ENCODE measurements at regions not wholly inside any gene's neighbourhood (a gene's known extent, or its start where the extent isn't known, plus 50 kb on each side); places are given as distances from the start of the nearest gene placed in this dataset.
A peak's percentile ranks its signal among the peaks of the same experiment; 100 is the strongest.

GRCh38 chr18:51543658-51544155 is 346.2 kb upstream of the MEX3C start:
- Histone ChIP-seq H3K4me2 (ENCODE audit: low read length) (no peak overlapping the region), H3K4me1 (no peaks in the 10 kb centered on the region), H3K27me3 (ENCODE audit: control insufficient read depth, insufficient read depth, low read length) (no peaks in the 10 kb centered on the region), H2AFZ (no peak overlapping the region), H3K9me3 (ENCODE audit: control insufficient read depth, low read length) (no peaks in the 10 kb centered on the region), H3K27ac (no peak overlapping the region), H3K9ac (no peak overlapping the region), H3K79me2 (no peaks in the 10 kb centered on the region), H3K4me3 (ENCODE audit: low read depth, low read length) (no peak overlapping the region), H3K36me3 (ENCODE audit: control insufficient read depth, insufficient read depth, low read length) (no peaks in the 10 kb centered on the region)
- no peak for TF ChIP-seq CTCF (IDR thresholded peaks at IDR 0.05)

GRCh38 chr18:51545446-51545845 is 348.0 kb upstream of the MEX3C start:
- Histone ChIP-seq H3K4me1 (no peaks in the 10 kb centered on the region), H3K4me3 (ENCODE audit: low read depth, low read length) (no peak overlapping the region), H2AFZ (no peak overlapping the region), H3K27me3 (ENCODE audit: control insufficient read depth, insufficient read depth, low read length) (no peaks in the 10 kb centered on the region), H3K9me3 (ENCODE audit: control insufficient read depth, low read length) (no peaks in the 10 kb centered on the region), H3K79me2 (no peaks in the 10 kb centered on the region), H3K4me2 (ENCODE audit: low read length) (no peak overlapping the region), H3K27ac (no peak overlapping the region), H3K9ac (no peak overlapping the region), H3K36me3 (ENCODE audit: control insufficient read depth, insufficient read depth, low read length) (no peaks in the 10 kb centered on the region)
- no peak for TF ChIP-seq CTCF (IDR thresholded peaks at IDR 0.05)

- no peak for TF ChIP-seq CTCF (IDR thresholded peaks at IDR 0.05)
- no peaks in the 10 kb centered on the region for H3K36me3 ChIP-seq (ENCODE audit: control insufficient read depth, insufficient read depth, low read length)
- no peaks in the 10 kb centered on the region for H3K9me3 ChIP-seq (ENCODE audit: control insufficient read depth, low read length)
- no peak overlapping the region for H2AFZ ChIP-seq
- no peaks in the 10 kb centered on the region for H3K79me2 ChIP-seq
- no peak overlapping the region for H3K9ac ChIP-seq
- H3K27ac ChIP-seq, result no peak overlapping the region
- peaks cover 2% of the 10 kb centered on the region for H3K4me1 ChIP-seq
- no peaks in the 10 kb centered on the region for H3K27me3 ChIP-seq (ENCODE audit: control insufficient read depth, insufficient read depth, low read length)
- H3K4me2 ChIP-seq (ENCODE audit: low read length), result no peak overlapping the region
- no peak overlapping the region for H3K4me3 ChIP-seq (ENCODE audit: low read depth, low read length)
These were observed 361.9 kb upstream of the MEX3C start for GRCh38 chr18:51559198-51559901.

- Histone ChIP-seq H2AFZ (no peak overlapping the region), H3K4me3 (ENCODE audit: low read depth, low read length) (no peak overlapping the region), H3K9me3 (ENCODE audit: control insufficient read depth, low read length) (no peaks in the 10 kb centered on the region), H3K4me1 (peaks cover 2% of the 10 kb centered on the region), H3K4me2 (ENCODE audit: low read length) (no peak overlapping the region), H3K79me2 (no peaks in the 10 kb centered on the region), H3K27me3 (ENCODE audit: control insufficient read depth, insufficient read depth, low read length) (no peaks in the 10 kb centered on the region), H3K9ac (no peak overlapping the region), H3K27ac (no peak overlapping the region), H3K36me3 (ENCODE audit: control insufficient read depth, insufficient read depth, low read length) (no peaks in the 10 kb centered on the region)
- TF ChIP-seq CTCF (IDR thresholded peaks at IDR 0.05), result no peak
These were observed 362.4 kb upstream of the MEX3C start for GRCh38 chr18:51559902-51560287.

GRCh38 chr18:51561821-51562220 is 364.3 kb upstream of the MEX3C start:
- no peak overlapping the region for H3K4me3 ChIP-seq (ENCODE audit: low read depth, low read length)
- no peaks in the 10 kb centered on the region for H3K79me2 ChIP-seq
- peaks cover 2% of the 10 kb centered on the region for H3K4me1 ChIP-seq
- H3K27ac ChIP-seq, result no peak overlapping the region
- H3K27me3 ChIP-seq (ENCODE audit: control insufficient read depth, insufficient read depth, low read length), result no peaks in the 10 kb centered on the region
- no peaks in the 10 kb centered on the region for H3K36me3 ChIP-seq (ENCODE audit: control insufficient read depth, insufficient read depth, low read length)
- H3K9ac ChIP-seq, result no peak overlapping the region
- no peaks in the 10 kb centered on the region for H3K9me3 ChIP-seq (ENCODE audit: control insufficient read depth, low read length)
- H3K4me2 ChIP-seq (ENCODE audit: low read length), result peak overlapping the region; percentile 8
- H2AFZ ChIP-seq, result no peak overlapping the region
- TF ChIP-seq CTCF (IDR thresholded peaks at IDR 0.05), result no peak

Measured in parathyroid adenoma (tissue), 2 donors.